GM19372 (cell line): ENCODE measurements at regions not wholly inside any gene's neighbourhood (a gene's known extent, or its start where the extent isn't known, plus 50 kb on each side); places are given as distances from the start of the nearest gene placed in this dataset.
"Not testable (repeated sequence)": the region's sequence is repeated elsewhere in the genome, so short reads cannot be mapped to it uniquely, and the experiment has no call there.

Experiments used
- ATAC-seq: cut with Tn5 transposase; IDR thresholded peaks from one replicate; pipeline ENCODE4 v1.9.1; 2021; ENCODE audit warnings: mild to moderate bottlenecking, low read depth, moderate library complexity; ENCODE audit not compliant: unreplicated experiment

DNA sequence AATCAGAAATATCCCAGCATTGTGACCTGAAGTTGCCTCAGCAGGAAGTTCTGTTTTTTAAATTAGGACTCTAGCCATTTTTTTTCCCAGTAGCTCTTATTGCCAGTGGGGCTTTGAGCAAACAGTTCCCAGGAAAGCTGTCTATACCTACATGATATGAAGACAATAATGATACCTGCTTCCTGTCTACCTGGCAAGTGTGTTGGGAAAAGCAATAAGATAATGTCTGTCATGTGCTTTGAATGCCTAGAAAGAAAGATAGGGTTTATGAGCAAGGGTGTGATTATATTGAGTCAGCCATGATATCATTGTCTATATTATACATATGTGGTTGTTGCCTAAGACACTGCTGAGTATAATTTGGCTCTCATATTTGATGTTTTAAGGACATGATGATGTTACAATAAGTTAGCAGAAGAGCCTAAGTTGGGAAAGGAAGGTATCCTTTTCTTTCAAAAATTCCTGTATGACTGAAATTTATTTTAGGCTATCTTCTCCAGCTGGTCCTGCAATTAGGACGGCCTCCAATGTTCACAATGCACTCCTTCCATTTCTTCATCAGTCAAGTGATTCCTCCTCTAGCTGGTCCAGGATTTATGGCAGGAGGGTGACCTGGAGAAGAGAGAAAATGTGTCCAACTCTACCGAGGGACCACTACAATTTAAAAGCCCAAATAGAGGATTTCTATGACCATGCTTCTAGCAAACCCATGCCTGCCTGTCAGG lies 99.6 kb upstream of the CDC42BPA start:
- ATAC-seq = no peak

DNA sequence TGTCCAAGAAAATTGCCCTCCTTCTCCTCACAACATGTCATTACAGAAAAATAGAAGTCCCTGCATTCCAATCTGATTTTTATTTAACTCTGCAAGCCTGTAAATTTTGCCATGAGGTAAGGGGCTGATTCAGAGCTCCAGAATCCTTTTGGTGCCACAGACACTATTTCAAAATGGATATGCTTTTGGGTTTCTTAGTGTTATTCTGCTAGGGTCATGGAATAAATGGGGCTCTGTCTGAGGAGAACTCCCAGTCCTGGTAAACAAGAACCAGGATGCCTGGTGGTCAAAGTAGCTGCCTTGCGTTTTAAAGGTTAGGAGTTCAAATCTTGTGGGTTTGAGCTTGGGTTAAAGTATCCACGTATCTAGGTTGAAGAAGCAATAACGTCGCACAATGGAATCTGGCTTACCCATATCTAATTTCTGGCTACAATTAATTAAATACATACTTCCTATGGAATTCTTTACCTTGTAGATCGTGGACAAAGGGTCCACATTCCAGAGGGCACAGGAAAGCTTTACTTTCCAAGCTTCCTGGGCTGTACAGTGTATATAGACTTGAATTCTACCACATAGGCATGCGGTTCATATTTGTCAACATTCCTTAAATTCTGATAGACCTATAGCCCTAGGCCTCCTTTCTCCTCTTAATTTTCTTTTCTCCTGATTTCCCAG lies 98.0 kb upstream of the CDC42BPA start:
- ATAC-seq = no peak

DNA sequence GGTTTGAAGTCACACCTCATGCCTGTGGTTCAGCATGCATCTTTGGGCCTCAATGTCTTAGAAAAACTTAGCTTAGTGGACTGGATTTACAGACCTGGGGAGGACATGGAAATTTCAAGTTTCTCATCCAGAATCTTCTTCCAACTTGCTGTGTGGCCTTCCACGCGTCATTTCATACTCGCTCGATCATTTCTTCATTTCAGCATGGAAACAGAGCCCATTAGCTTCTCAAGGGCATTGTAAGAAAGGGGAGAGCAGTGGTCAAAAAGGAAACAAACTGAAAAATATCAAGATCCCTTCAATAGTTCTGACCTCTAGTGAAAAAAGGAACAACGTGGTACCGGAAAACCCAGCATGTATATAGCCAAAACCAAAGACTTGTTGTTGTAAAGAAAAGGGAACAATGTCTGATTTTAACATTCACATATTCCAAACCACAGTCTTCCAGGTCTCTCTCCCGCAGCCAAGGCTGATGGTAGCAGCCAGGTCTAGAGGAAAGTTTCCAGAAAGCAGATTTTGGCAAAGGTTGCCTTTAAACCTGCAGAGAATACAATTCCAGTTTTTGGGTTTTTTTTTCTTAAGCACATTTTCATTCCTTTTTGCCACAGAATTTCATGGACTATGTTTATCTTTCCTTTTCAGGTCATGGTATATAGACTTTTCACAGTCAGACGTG lies 97.0 kb upstream of the CDC42BPA start:
- ATAC-seq = no peak

DNA sequence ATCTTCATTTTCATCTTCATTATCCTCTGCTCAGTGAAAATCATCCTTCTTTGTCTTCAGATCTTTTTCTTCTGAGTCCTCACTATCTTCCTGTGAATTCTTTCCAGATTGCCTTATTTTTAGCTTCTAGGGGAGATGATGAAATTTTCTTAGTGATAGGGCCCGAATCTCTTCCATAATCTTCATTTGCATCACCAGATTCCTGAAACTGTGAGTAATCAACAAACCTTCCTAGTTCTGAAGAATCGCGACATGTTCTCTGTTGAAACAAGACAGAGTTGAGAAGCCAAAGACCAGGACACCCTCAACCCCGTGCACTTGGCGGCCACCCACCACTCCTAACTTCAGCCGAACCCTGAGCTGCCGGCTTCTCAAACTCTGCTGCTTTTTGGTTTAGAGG lies 92.8 kb upstream of the CDC42BPA start:
- no peak for ATAC-seq

DNA sequence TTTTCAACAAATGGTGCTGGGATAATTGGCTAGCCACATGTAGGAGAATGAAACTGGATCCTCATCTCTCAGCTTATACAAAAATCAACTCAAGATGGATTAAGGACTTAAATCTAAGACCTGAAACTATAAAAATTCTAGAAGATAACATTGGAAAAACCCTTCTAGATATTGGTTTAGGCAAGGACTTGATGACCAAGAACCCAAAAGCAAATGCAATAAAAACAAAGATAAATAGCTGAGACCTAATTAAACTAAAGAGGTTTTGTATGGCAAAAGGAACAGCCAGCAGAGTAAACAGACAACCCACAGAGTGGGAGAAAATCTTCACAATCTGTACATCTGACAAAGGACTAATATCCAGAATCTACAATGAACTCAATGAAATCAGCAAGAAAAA lies 88.0 kb upstream of the CDC42BPA start:
- ATAC-seq = not testable (repeated sequence)

DNA sequence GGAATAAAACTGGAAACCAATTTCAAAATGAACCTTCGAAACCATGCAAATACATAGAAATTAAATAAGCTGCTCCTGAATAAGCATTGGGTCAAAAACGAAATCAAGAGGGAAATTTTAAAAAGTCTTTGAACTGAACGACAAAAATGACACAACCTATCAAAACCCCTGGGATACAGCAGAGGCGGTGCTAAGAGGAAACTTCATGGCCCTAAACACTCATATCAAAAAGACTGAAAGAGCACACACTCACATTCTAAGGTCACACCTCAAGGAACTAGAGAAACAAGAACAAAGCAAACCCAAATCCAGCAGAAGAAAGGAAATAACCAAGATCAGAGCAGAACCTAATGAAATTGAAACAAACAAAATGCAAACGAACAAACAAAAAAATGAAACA lies 85.2 kb upstream of the CDC42BPA start:
- ATAC-seq = no peak

DNA sequence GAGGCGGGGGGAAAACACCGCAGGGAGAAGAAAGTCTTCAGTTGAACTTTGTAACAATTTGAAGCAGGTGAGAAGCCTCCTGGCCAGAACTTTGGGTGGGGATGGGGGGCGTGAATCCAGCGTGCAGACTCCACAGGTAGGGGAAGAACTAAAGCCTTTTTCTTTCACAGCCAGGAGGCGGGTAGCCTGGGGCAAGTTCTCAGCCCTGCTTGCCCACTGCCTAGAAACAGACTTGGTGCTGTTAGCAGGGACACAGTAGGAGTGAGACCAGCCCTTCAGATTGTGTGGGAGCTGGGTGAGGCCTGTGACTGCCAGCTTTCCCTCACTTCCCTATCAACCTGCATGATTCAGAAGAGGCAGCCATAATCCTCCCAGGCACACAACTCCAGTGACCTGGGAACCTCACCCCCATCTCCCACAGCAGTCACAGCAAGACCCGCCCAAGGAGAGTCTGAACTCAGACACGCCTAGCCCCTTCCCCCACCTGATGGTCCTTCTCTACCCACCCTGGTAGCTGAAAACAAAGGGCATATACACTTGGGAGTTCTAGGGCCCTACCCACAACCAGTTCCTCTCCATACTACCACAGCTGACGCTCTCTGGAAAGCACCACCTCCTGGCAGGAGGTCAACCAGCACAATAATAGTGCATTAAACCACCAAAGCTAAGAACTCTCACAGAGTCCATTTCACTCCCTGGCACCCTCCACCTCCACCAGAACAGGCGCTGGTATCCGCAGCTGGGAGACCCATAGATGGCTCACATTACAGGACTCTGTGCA lies 83.5 kb upstream of the CDC42BPA start:
- ATAC-seq = no peak

DNA sequence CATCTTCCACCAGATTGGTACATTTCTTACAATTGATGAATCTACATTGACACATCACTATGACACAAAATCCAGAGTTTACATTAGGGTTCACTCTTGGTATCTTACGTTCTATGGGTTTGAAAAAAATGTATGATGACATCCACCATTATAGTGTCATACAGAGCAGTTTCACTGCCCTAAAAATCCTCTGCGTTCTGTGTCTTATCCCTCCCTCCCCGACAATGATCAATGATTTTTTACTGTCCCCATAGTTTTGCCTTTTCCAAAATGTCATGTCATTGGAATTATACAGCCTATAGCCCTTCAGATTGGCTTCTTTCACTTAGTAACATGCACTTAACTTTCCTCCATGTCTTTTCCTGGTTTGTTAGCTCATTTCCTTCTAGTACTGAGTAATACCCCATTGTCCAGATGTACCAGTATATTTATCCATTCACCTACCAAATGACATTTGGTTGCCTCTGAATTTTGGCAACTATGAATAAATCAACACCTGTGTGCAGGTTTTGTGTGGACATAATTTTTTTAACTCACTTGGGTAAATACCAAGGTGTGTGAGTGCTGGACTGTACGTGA lies 80.9 kb upstream of the CDC42BPA start:
- no peak for ATAC-seq

DNA sequence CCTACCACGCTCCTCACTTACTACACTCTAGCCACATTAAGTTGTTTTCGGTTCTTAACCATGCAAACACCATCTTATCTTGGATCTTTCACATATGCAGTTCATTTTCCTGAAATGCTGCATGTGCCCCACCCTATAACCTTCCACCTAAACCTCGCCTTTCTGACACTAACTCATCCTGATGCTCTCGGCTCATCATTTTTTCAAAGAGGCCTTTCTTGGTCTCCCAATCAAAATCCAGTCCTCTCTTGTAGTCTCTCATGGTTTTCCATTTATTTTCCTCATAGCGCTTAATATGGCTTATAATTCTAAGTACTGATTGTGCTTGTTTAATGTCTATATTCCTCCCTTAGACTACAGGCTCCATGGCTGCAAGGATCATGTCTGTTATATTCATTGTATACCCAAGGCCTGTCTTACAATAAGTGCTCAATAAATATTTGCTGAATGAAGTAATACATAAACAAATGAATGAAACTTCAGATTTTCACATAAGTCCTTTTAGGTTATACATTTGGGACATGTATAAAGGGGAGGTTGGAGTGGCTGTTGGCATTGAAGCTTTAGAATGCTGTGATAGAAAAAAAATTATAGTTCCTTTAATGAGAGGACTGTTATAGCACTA lies 79.2 kb upstream of the CDC42BPA start:
- no peak for ATAC-seq

DNA sequence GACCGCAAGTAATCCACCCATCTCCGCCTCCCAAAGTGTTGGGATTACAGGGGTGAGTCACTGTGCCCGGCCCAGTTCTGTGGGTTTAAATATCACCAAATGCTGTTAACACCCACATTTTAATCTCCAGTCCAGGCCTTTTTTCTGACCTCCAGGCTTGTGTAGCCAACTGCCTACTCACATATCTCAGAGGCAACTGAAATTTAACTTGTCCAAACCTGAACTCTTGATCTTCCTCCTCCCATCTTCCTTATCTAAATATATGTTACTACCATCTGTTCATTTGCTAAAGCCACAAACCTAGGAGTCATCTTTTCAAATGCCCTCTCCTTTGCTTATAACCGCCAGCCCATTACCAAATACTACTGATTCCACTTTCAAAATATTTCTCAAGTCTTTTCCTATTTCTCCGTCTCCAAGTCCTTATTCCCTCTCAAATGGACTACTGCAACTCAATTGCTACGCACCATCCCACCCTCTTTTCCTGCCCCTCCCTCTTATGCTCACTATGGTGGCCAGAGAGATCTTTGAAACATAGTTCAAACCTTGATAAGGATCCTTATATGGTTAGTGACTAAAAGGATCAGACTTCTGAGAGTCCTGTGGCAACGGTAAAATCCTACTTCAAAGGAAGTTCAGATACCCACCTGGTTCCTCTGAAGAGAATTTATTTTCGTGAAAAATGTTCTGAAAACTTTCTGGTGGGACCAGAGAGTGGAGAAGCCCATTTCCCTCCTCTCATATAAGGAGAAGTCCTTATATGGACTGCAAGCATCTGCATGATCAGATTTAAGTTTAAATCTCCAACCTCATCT lies 78.5 kb upstream of the CDC42BPA start:
- ATAC-seq = no peak

DNA sequence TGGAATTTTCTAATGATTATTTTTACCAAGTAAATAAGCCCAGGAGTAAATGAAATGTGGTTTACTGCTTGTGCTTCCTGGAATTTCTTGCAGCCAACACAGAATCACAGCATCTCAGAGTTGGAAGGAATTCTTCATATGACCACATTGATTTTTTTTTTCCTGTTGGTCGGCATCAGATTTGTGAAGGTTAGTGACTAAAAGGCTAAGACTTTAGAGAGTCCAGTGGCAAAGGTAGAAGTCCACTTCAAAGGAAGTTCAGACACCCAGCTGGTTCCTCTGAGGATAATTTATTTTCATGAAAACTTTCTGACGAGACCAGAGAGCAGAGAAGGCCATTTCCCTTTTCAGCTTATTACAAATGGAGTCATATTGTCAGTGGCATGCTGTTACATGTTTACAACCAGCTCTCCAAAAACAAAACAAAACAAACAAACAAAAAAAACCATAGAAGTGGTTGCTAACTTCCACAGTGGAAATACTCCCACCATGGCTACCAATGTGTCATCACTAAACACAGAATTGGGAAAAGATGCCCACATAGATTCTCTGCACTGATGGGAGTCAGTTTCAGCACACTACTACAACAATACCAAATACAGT lies 77.2 kb upstream of the CDC42BPA start:
- no peak for ATAC-seq

DNA sequence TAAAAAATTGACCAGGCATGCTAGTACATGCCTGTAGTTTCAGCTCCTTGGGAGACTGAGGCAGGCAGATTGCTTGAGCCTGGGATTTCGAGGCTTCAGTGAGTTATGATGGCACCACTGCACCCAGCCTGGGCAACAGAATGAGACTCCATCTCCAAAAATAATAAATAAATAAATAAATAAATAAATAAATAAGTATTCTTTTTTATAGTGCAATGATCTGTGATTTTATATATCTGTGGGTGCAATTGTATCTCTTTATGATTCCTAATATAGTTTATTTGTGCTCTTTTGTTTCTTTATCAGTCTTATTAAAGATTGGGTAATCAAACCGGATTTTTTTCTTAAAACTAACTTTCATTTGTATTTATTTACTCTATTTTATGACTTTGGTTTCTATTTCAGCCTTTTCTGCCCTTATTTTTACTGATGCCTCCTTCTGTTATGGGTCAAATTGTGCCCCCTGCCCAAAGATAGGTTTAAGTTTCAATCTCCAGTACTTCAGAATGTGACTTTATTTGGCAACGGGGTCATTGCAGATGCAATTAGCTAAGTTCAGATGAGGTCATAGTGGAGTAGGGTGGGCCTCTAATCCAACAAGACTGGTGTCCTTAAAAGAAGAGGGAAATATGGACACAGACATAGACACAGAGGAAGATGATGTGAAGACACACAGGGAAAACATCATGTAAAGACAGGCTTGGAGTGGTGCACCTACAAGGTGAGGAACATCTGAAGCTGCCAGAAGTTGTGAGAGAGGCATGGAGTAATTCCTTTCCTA lies 74.9 kb upstream of the CDC42BPA start:
- ATAC-seq = no peak

DNA sequence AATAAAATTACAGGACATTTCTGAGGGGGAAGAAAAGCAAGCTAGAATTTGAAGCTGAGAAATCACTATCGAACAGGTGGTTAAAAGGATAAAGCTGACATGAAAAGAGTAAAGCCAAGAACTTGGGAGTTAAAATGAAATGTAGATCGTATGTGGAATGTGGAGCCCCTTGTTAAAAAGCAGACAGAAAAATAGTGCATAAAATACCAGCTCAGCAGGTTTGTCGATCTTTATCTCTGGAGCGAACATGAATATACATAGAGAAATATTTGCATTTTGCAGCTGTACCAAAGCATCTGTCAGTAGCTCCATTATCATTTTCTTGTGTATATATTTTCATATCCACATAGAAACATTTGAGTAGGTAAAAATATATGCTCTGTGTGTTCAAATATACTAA lies 73.6 kb upstream of the CDC42BPA start:
- ATAC-seq = no peak

DNA sequence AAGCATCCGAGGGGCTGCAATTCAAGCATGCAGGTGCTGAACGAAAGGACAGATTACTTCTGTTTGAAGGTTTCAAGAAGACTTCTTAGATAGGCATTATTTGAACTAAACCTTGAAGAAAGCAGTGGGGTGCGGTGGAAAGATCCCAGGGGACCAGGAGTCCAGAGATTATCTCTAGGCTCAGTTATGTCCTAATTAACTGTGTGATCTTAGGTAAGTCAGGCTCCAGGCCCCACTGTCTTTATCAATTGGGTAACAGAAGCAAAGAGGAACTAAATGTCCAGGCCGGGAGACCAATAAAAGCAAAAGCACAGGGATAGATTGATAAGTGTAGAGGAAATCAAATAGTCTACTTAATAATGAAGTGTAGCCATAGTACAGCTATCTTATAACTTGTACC lies 72.9 kb upstream of the CDC42BPA start:
- no peak for ATAC-seq

DNA sequence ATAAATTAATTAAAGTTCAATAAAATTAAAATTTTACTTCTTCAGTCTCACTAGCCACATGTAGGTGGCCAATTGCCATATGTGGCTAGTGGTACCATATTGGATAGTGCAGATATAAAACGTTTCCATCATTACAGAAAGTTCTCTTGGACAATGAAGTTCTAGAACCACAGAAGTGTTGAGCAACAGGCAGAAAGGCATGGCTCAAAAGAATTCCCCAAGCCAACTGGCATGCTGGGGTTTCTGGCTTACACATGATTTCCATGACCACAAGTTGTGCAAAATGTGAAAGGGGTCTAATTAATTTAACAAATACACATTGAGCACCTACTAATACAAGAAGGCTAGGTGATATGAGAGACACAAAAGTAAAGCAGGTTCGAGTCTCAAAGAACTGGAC lies 72.2 kb upstream of the CDC42BPA start:
- no peak for ATAC-seq

DNA sequence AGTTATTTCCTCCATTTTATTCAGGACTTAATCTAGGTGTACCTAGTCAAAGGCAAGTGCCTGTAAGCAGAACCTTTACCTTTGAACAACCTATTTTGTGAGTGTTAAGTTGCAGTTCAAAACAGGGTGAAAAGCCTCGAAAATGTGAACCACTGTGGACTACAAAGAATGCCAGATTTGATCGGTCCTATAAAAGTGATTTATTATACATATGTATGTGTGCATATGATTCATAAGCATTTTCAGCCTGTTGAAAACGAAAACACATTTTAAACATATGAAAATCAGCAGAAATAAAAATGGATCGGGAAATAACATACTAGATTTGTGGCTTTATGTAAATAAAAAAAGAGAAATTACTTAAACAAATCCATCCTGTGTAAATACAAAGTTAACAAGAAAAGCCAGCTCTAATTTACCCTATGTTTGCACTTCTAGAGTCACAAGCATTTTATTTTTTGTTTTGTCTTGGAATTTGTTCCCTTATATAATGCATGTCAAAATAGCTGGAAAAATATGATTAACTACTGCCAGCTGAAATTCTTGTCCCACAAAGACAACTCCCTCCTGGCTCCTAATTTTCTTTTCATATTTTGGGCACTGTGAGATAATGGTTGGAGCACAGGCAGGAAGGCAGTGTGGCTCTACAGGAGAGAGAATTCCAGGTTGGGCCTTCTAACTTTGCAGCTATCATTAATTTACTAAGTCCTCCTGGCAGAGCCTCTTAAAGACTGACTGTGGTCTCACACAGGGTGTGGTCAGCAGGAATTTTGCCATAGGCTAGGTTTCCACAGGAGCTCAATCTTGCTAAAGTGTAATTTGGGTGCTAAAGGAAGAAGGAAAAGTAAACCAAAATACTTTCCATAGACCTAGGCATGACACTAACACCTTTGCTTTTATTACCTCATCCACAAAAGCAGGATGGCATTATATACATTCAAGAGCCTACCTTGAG lies 70.2 kb upstream of the CDC42BPA start:
- no peak for ATAC-seq

DNA sequence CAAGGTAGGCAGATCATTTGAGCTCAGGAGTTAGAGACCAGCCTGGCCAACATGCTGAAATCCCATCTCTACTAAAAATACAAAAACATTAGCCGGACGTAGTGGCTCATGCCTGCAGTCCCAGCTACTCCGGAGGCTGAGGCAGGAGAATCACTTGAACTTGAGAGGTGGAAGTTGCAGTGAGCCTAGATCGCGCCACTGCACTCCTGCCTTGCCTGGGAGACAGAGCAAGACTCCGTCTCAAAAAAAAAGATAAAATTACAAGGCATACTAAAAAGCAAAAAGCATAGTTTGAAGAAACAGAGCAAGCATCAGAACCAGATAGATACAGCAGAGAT lies 61.2 kb upstream of the CDC42BPA start:
- ATAC-seq = no peak
